H9 (cell line): ENCODE measurements at regions not wholly inside any gene's neighbourhood (a gene's known extent, or its start where the extent isn't known, plus 50 kb on each side); places are given as distances from the start of the nearest gene placed in this dataset.

Experiments
- DNase-seq: peaks from one replicate; pipeline ENCODE4 v3.0.0-alpha.2; 2017
- H2AFZ ChIP-seq: one replicate; pipeline ENCODE4 v1.6.1; 2013; ENCODE audit warnings: mild to moderate bottlenecking, low read length, control low read depth, moderate library complexity
- H2AK5ac ChIP-seq: 2 replicates; pipeline ENCODE4 v1.6.1; 2013; ENCODE audit warnings: low read length, control low read depth, mixed read lengths; ENCODE audit not compliant: insufficient read length
- H2BK120ac ChIP-seq: one replicate; pipeline ENCODE4 v1.6.1; 2013; ENCODE audit warnings: low read depth, mild to moderate bottlenecking, low read length, control low read depth, inconsistent platforms; ENCODE audit not compliant: poor library complexity, severe bottlenecking
- H2BK12ac ChIP-seq: 2 replicates; pipeline ENCODE4 v1.6.1; 2013; ENCODE audit warnings: low read length, control low read depth, mixed read lengths, low read depth; ENCODE audit not compliant: insufficient read length
- H2BK15ac ChIP-seq: 2 replicates; pipeline ENCODE4 v1.6.1; 2013; ENCODE audit warnings: low read depth, low read length, control low read depth
- H2BK20ac ChIP-seq: one replicate; pipeline ENCODE4 v1.6.1; 2013; ENCODE audit warnings: low read depth, mild to moderate bottlenecking, low read length, control low read depth, inconsistent platforms; ENCODE audit not compliant: poor library complexity, severe bottlenecking
- H2BK5ac ChIP-seq: 2 replicates; pipeline ENCODE4 v1.6.1; 2013; ENCODE audit warnings: low read length, control low read depth, mixed read lengths; ENCODE audit not compliant: insufficient read length
- H3K14ac ChIP-seq: 2 replicates; pipeline ENCODE4 v1.6.1; 2013; ENCODE audit warnings: low read length, control low read depth; ENCODE audit not compliant: insufficient read depth
- H3K18ac ChIP-seq: 2 replicates; pipeline ENCODE4 v1.6.1; 2013; ENCODE audit warnings: low read depth, mild to moderate bottlenecking, mixed read lengths, low read length, control low read depth; ENCODE audit not compliant: insufficient read length
- H3K23ac ChIP-seq: 2 replicates; pipeline ENCODE4 v1.6.1; 2013; ENCODE audit warnings: low read length, control low read depth, mixed read lengths, low read depth; ENCODE audit not compliant: insufficient read length
- H3K23me2 ChIP-seq: 2 replicates; pipeline ENCODE4 v1.6.1; 2013; ENCODE audit warnings: low read depth, mild to moderate bottlenecking, mixed read lengths, low read length, control low read depth; ENCODE audit not compliant: insufficient read length, poor library complexity, severe bottlenecking
- H3K27ac ChIP-seq: 2 replicates; pipeline ENCODE4 v1.5.1; 2013; ENCODE audit warnings: low read length, control low read depth, mixed read lengths, low read depth; ENCODE audit not compliant: insufficient read length
- H3K27me3 ChIP-seq: 2 replicates; pipeline ENCODE4 v1.6.1; 2013; ENCODE audit warnings: low read length, control low read depth, inconsistent platforms; ENCODE audit not compliant: insufficient read depth
- H3K4ac ChIP-seq: 2 replicates; pipeline ENCODE4 v1.6.1; 2013; ENCODE audit warnings: low read depth, mild to moderate bottlenecking, control low read depth, inconsistent platforms, low read length, moderate library complexity
- H3K4me1 ChIP-seq: 2 replicates; pipeline ENCODE4 v1.6.1; 2013; ENCODE audit warnings: low read length, control low read depth, inconsistent platforms; ENCODE audit not compliant: insufficient read depth
- H3K4me2 ChIP-seq: 2 replicates; pipeline ENCODE4 v1.6.1; 2013; ENCODE audit warnings: low read length, control low read depth, mixed read lengths; ENCODE audit not compliant: insufficient read length, insufficient read depth
- H3K56ac ChIP-seq: 2 replicates; pipeline ENCODE4 v1.6.1; 2013; ENCODE audit warnings: low read depth, mild to moderate bottlenecking, mixed read lengths, low read length, control low read depth; ENCODE audit not compliant: insufficient read length
- H3K79me1 ChIP-seq: 2 replicates; pipeline ENCODE4 v1.6.1; 2013; ENCODE audit warnings: low read depth, mild to moderate bottlenecking, moderate library complexity, low read length, control low read depth, inconsistent platforms; ENCODE audit not compliant: insufficient read depth, poor library complexity, severe bottlenecking
- H3K79me2 ChIP-seq: 2 replicates; pipeline ENCODE4 v1.6.1; 2013; ENCODE audit warnings: low read length, control low read depth, inconsistent platforms; ENCODE audit not compliant: insufficient read depth
- H3K9ac ChIP-seq: 2 replicates; pipeline ENCODE4 v1.6.1; 2013; ENCODE audit warnings: low read length, control low read depth, mixed read lengths; ENCODE audit not compliant: insufficient read length; ENCODE audit errors: extremely low read depth
- H3K9me3 ChIP-seq: one replicate; pipeline ENCODE4 v1.6.1; 2013; ENCODE audit warnings: low read depth, low read length, inconsistent platforms; ENCODE audit not compliant: control insufficient read depth
- H3T11ph ChIP-seq: one replicate; pipeline ENCODE4 v1.6.1; 2013; ENCODE audit warnings: mild to moderate bottlenecking, low read length, control low read depth, inconsistent platforms
- H4K20me1 ChIP-seq: one replicate; pipeline ENCODE4 v1.6.1; 2013; ENCODE audit not compliant: control insufficient read depth, insufficient read length, insufficient read depth
- H4K5ac ChIP-seq: 2 replicates; pipeline ENCODE4 v1.6.1; 2013; ENCODE audit warnings: low read depth, mild to moderate bottlenecking, mixed read lengths, low read length, control low read depth; ENCODE audit not compliant: insufficient read length
- H4K8ac ChIP-seq: replicated peaks from 2 replicates; pipeline ENCODE4 v1.6.1; 2013; ENCODE audit warnings: low read length, control low read depth, mixed read lengths, low read depth; ENCODE audit not compliant: insufficient read length
- H4K91ac ChIP-seq: 2 replicates; pipeline ENCODE4 v1.6.1; 2013; ENCODE audit warnings: low read depth, mild to moderate bottlenecking, moderate library complexity, mixed read lengths, low read length, control low read depth; ENCODE audit not compliant: insufficient read length
- H3K27ac Mint-ChIP-seq, 3 experiments: 2 replicates in 2 of 3; 3 replicates in 1 of 3; pipeline ENCODE4 v1.8.0; 2020 to 2021; ENCODE audit warnings: mixed read lengths in 3 of 3, mild to moderate bottlenecking in 1 of 3, moderate library complexity in 1 of 3
- H3K27me3 Mint-ChIP-seq: 2 replicates; pipeline ENCODE4 v1.8.0; 2021; ENCODE audit warnings: low read depth, mild to moderate bottlenecking, moderate library complexity, mixed read lengths
- H3K36me3 Mint-ChIP-seq, 3 experiments: 2 replicates in 2 of 3; 3 replicates in 1 of 3; pipeline ENCODE4 v1.8.0; 2020 to 2021; ENCODE audit warnings: low read depth in 3 of 3, mixed read lengths in 3 of 3; ENCODE audit not compliant: insufficient read depth in 1 of 3
- H3K4me1 Mint-ChIP-seq, 2 experiments: 2 replicates each; pipeline ENCODE4 v1.8.0; 2020; ENCODE audit warnings: mixed read lengths in 2 of 2
- H3K4me3 Mint-ChIP-seq, 2 experiments: 2 replicates in 1 of 2; 3 replicates in 1 of 2; pipeline ENCODE4 v1.8.0; 2020 to 2021; ENCODE audit warnings: mild to moderate bottlenecking in 2 of 2, mixed read lengths in 2 of 2, moderate library complexity in 1 of 2
- H3K9me3 Mint-ChIP-seq, 2 experiments: 2 replicates in 1 of 2; 3 replicates in 1 of 2; pipeline ENCODE4 v1.8.0; 2020; ENCODE audit warnings: mild to moderate bottlenecking in 2 of 2, mixed read lengths in 2 of 2, moderate library complexity in 1 of 2
- CTCF ChIP-seq: fragments of 200-600 bp; sonication (generic); conservative IDR thresholded peaks from 3 replicates; pipeline ENCODE4 v1.8.0; 2021; ENCODE audit warnings: antibody characterized with exemption, mild to moderate bottlenecking
- WGBS: extraction: QIAGEN DNeasy Blood & Tissue Kit; methylation state at CpG from one replicate; pipeline ENCODE4 v1.1.7; 2013; ENCODE audit warnings: missing lambda C conversion rate, low lambda C conversion rate, mixed read lengths; ENCODE audit not compliant: insufficient read length; ENCODE audit errors: extremely low coverage; 5-methylcytosine and 5-hydroxymethylcytosine counted together

- Histone ChIP-seq H3K9ac (no peak overlapping the region), H4K5ac (no peak overlapping the region), H3K18ac (no peak overlapping the region), H3K56ac (no peak overlapping the region), H2BK20ac (no peak overlapping the region), H3K79me2 (no peaks in the 10 kb centered on the region), H3K23ac (no peak overlapping the region), H3K4ac (no peak overlapping the region), H4K91ac (no peak overlapping the region), H2BK120ac (no peak overlapping the region), H3K14ac (no peak overlapping the region), H3K79me1 (no peaks in the 10 kb centered on the region), H3K27ac (no peak overlapping the region), H3K4me1 (no peaks in the 10 kb centered on the region), H4K8ac (no peak overlapping the region), H4K20me1 (no peaks in the 10 kb centered on the region), H2BK12ac (no peak overlapping the region), H3T11ph (no peak overlapping the region), H3K27me3 (no peaks in the 10 kb centered on the region), H2BK15ac (no peak overlapping the region), H3K9me3 (no peaks in the 10 kb centered on the region), H3K4me2 (no peak overlapping the region), H2AFZ (no peak overlapping the region), H2AK5ac (no peak overlapping the region), H3K23me2 (no peaks in the 10 kb centered on the region), H2BK5ac (no peak overlapping the region)
- Mint-ChIP-seq H3K36me3 (no peaks in the 10 kb centered on the region), H3K27ac (no peak overlapping the region), H3K9me3 (no peaks in the 10 kb centered on the region; a peak in 3 of 5 replicates), H3K27me3 (no peaks in the 10 kb centered on the region), H3K4me1 (no peaks in the 10 kb centered on the region), H3K4me3 (no peak overlapping the region)
- WGBS = no CpG with 5 or more reads among the region's 7 CpGs
- no peak for TF ChIP-seq CTCF
- DNase-seq = no peak
Measured at GRCh38 chr3:178072391-178073305, 463.6 kb upstream of the KCNMB2 start.
